WERI-Rb-1 (cell line): ENCODE measurements at regions not wholly inside any gene's neighbourhood (a gene's known extent, or its start where the extent isn't known, plus 50 kb on each side); places are given as distances from the start of the nearest gene placed in this dataset.

Experiments
- DNase-seq: peaks from one replicate; pipeline ENCODE4 v3.0.0-alpha.2; 2020
- H3K27ac ChIP-seq: fragments of 250-450 bp; sonication (Bioruptor Pico); 2 replicates; pipeline ENCODE4 v1.5.1; 2020; ENCODE audit warnings: mild to moderate bottlenecking, moderate library complexity
- H3K27me3 ChIP-seq: fragments of 250-450 bp; sonication (Bioruptor Pico); 2 replicates; pipeline ENCODE4 v1.5.1; 2021; ENCODE audit warnings: mild to moderate bottlenecking, low read depth, moderate library complexity; ENCODE audit not compliant: insufficient read depth, severe bottlenecking
- H3K36me3 ChIP-seq: fragments of 250-450 bp; sonication (Bioruptor Pico); 2 replicates; pipeline ENCODE4 v1.5.1; 2020; ENCODE audit warnings: mild to moderate bottlenecking, moderate library complexity
- H3K4me3 ChIP-seq: 2 replicates; pipeline ENCODE4 v1.5.1; 2011; ENCODE audit warnings: low read depth, mild to moderate bottlenecking, control low read depth, low read length
- H3K9me3 ChIP-seq: fragments of 250-450 bp; sonication (Bioruptor Pico); 2 replicates; pipeline ENCODE4 v1.5.1; 2021; ENCODE audit warnings: mild to moderate bottlenecking, moderate library complexity; ENCODE audit not compliant: severe bottlenecking
- TF ChIP-seq, protein P1 (sequence below): IDR thresholded peaks from 2 replicates; pipeline ENCODE4 v1.5.1; 2011; ENCODE audit warnings: low read depth, mild to moderate bottlenecking, control low read depth, inconsistent platforms, low read length

DNA sequence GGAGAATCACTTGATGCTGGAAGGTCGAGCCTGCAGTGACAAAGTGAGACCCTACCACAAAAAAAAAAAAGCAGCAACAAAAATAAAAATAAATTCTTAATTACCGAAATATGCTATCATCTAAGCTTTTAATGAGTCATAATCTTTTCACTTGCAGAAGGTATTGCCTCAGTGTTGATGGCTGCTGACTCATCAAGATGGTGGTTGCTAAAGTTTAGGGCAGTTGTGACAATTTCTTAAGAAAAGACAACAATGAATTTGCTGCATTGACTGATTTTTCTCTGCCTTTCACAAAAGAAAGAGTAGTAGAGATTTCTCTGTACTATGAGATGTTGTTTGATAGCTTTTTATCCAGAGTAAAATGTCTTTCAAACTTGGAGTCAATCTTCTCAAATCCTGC, 1809.0 kb downstream of the SUCLG1 start:
- TF ChIP-seq, protein P1, sequence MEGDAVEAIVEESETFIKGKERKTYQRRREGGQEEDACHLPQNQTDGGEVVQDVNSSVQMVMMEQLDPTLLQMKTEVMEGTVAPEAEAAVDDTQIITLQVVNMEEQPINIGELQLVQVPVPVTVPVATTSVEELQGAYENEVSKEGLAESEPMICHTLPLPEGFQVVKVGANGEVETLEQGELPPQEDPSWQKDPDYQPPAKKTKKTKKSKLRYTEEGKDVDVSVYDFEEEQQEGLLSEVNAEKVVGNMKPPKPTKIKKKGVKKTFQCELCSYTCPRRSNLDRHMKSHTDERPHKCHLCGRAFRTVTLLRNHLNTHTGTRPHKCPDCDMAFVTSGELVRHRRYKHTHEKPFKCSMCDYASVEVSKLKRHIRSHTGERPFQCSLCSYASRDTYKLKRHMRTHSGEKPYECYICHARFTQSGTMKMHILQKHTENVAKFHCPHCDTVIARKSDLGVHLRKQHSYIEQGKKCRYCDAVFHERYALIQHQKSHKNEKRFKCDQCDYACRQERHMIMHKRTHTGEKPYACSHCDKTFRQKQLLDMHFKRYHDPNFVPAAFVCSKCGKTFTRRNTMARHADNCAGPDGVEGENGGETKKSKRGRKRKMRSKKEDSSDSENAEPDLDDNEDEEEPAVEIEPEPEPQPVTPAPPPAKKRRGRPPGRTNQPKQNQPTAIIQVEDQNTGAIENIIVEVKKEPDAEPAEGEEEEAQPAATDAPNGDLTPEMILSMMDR: no peak
- H3K27ac ChIP-seq: no peak overlapping the region
- no peak for DNase-seq
- no peak overlapping the region for H3K4me3 ChIP-seq
- no peaks in the 10 kb centered on the region for H3K36me3 ChIP-seq
- H3K27me3 ChIP-seq: no peaks in the 10 kb centered on the region
- H3K9me3 ChIP-seq: no peaks in the 10 kb centered on the region

DNA sequence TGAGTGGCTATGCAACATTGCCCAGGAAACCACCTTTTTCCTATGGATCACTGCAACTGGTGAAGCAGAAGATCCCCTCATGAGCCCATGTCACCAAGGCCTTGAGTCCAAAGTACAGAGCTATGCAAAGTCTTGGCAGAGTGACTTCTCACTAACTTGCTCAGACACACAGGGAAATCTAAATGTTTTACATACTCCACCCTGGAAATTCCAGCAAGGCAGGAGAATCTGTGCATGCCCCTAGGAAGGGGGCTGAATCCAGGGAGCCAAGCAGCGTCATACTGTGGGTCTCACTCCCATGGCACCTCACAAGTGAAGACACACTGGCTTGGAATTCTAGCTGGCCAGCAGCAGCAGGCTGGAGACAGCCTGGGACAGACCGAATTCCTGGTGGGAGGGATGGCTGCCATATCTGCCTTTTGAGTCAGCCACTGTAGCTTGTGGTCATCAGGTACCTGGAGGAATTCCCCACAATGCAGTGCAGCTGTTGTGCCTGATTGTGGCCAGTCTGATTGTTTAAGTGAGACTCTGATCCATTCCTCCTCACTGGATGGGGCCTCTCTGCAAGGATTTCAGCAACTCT, 1817.4 kb downstream of the SUCLG1 start:
- no peak for DNase-seq
- no peak overlapping the region for H3K4me3 ChIP-seq
- H3K9me3 ChIP-seq: no peaks in the 10 kb centered on the region
- TF ChIP-seq, protein P1: no peak
- no peak overlapping the region for H3K27ac ChIP-seq
- no peaks in the 10 kb centered on the region for H3K36me3 ChIP-seq
- H3K27me3 ChIP-seq: no peaks in the 10 kb centered on the region

DNA sequence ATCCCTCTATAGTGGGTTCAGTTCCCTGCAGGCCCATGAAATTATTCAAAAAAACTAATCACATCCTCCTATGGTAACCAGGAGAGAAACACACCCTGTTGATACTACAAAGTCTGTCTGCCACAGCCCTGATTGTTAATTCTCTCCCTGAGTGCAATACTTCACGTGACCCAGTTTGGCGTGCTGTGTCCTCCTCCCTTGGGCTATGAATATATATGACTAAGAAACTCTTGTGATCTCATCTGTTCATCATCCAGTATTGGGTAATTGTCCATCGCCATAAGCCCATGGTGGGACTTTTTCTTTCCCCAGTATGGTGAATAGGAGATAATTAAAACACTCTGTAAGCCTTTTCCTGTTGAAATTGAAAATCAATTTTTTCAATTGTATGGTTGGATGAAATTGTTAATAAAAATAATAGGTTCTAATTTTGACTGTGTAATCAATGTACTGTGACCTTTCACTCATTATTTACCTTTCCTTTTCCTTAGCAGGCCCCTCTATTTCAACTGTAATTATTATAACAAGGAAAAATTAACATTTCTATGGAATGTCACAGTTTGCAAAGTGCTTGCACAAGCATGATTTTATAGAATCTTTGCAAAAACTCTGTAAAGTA, 1822.6 kb downstream of the SUCLG1 start:
- no peak overlapping the region for H3K4me3 ChIP-seq
- no peak for DNase-seq
- no peaks in the 10 kb centered on the region for H3K9me3 ChIP-seq
- TF ChIP-seq, protein P1: no peak
- H3K27ac ChIP-seq: no peak overlapping the region
- no peaks in the 10 kb centered on the region for H3K27me3 ChIP-seq
- H3K36me3 ChIP-seq: no peaks in the 10 kb centered on the region

DNA sequence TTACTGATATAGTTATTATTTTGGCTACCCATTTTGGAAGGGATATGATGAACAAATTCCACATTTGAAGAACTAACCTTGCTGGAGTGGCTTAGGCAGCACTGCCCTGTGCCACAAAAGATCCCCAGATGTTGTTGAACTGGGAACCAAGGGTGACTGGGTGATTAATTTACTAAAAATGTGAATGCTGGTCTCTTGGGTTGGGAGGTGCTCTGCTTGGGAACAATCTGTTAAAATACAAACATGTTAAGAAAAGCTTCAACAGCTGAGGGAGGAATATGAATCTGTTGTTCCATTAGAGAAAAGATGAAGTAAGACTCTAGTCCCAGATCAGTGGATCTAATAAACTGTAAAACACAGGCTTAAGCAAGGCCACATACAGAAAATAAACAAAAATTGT, 1860.1 kb downstream of the SUCLG1 start:
- H3K36me3 ChIP-seq: no peaks in the 10 kb centered on the region
- no peak overlapping the region for H3K4me3 ChIP-seq
- DNase-seq: no peak
- H3K9me3 ChIP-seq: no peaks in the 10 kb centered on the region
- TF ChIP-seq, protein P1: no peak
- H3K27me3 ChIP-seq: no peaks in the 10 kb centered on the region
- H3K27ac ChIP-seq: no peak overlapping the region

DNA sequence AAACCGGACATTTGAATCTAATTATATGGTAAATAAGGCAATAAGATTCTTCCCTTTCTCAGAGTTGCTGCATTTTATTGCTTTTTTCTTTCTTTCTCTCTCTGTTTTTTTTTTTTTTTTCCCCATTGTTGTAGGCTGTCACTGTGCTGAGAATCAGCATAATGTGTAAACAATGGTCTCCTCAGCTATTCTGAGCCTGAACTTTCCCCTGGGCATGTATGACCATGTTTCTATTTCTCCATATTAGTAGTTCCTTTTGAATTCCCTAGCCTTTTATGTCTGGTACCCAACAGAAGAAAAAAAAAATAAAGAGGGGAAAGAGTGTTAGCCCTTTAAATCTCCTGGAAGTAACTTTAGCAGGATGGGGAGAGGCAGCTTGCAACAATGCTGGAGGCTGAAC, 1862.5 kb downstream of the SUCLG1 start:
- DNase-seq: no peak
- Histone ChIP-seq H3K27me3 (no peaks in the 10 kb centered on the region), H3K27ac (no peak overlapping the region), H3K36me3 (no peaks in the 10 kb centered on the region), H3K4me3 (no peak overlapping the region), H3K9me3 (no peaks in the 10 kb centered on the region)
- TF ChIP-seq, protein P1: no peak

DNA sequence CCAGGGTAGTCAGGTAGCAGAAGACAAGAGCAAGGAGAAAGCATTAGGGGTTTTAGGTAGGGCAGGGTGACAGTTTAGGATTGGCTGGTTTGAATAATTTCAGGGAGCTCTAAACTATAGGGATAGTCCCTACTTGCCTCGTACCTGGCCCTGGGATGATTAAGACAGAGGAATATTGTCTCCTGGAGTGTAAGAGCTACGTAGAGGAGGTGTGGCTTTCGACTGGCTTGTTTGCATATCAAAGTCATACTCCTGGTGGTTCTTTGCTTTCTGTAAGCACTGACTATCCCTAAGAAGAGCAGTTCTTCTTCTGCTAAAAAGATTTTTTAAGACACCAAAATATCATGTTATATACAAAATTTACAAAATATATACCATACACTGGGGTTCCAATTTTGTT, 1867.4 kb downstream of the SUCLG1 start:
- Histone ChIP-seq H3K27me3 (no peaks in the 10 kb centered on the region), H3K36me3 (no peaks in the 10 kb centered on the region), H3K9me3 (no peaks in the 10 kb centered on the region), H3K27ac (no peak overlapping the region), H3K4me3 (no peak overlapping the region)
- TF ChIP-seq, protein P1: no peak
- no peak for DNase-seq
